ENCODE measurements at regions not wholly inside any gene's neighbourhood (a gene's known extent, or its start where the extent isn't known, plus 50 kb on each side); places are given as distances from the start of the nearest gene placed in this dataset.
A peak's percentile ranks its signal among the peaks of the same experiment; 100 is the strongest.

DNA sequence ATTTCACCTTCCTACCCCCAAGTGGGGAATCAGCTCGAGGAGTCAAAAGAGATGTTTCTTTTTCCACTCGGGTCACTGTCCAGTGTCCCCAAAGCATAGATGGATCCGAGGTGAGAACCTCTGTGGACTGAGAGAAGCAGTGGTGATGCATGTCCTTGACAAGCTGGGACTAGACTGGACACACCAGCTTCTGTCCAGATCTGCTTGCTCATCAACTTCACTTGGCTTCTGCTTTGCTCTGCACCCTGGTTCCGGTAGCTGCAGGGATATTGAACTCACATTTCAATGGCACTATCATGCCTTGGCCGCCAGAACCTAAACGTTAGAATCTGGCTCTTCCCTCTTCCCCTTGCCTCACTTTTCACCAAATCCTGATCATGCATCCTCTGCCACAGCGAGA, 50.3 kb upstream of the CXCL12 start:
- DNase-seq (ENCODE audit: low read depth in 2 of 2) = no peak

GRCh38 chr10:44436240-44436639, 51.3 kb upstream of the CXCL12 start:
- DNase-seq (ENCODE audit: low read depth in 2 of 2) = no peak

DNA sequence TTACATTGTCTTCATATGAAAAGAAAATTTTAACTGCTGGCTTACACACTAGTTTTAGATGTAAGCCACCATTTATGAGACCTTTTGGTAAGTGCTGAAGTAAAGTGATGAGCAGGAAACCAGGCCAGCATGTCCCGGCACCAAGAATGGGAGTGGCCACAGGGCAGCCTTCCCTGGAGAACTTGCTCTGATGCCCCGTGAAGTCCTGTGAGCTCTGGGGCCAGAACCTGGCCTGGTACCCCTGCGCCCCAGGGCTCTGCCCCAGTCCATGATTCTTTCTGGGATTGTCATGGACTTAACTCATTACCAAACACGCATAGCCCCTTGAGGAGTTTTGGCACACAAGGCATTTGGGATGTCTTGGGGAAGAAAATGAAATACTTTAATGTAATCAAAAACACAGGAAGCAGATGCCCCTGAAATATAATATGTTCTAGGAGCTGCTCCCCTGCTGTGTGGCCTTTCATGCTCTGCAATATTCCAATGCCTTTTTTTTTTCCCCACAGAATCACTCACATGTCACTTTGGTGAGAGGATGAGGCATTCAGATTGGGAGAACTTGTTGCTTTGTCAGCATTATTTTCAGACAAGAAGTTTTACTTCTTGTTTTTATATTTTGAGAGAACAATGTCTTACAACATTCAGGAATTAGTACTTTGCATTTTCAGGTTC, 53.1 kb upstream of the CXCL12 start:
- peak in 1 of 2 experiments; percentile 4 for DNase-seq (ENCODE audit: low read depth in 2 of 2)

GRCh38 chr10:44439239-44439957, 54.5 kb upstream of the CXCL12 start:
- DNase-seq (ENCODE audit: low read depth in 2 of 2) = no peak

GRCh38 chr10:44439958-44440244, 55.0 kb upstream of the CXCL12 start:
- no peak for DNase-seq (ENCODE audit: low read depth in 2 of 2)

GRCh38 chr10:44457259-44457658, 72.4 kb upstream of the CXCL12 start:
- no peak for DNase-seq (ENCODE audit: low read depth in 2 of 2)

DNA sequence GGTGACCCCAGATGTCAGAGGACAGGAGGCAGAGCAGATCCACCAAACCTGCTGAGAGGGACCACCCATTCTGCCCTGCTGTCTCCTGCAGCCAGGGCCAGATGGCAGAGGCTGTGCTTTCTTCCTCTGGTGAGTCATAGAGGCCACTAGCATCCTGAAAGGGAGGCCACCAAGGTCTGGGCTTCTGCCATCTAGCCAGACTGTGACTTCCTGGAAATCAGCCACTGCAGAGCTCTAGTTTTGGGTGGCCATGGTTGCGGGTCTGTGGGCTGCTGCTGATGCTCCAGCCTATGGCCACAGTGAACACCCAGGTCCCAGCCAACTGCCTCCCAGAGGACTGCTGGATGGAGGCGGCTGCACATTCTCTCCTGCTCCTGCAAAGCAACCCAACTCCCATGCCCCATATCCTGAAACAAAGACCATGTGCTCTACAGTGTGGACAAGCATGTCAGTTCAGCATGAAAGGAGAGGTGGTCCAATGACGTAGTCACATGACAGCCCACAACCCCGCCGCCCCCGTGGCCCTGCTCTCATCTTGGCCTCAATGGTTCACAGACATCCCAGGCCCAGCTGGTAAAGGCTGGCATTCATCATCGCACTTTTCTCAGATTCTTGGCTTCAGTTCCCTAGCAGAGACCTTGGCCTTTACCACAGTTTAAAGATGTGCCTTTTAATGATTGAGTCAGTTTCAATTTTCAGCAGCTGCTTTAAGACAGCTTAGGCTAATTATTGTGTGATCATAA, 73.9 kb upstream of the CXCL12 start:
- no peak for DNase-seq (ENCODE audit: low read depth in 2 of 2)

GRCh38 chr10:44459671-44460070, 74.8 kb upstream of the CXCL12 start:
- DNase-seq (ENCODE audit: low read depth in 2 of 2) = no peak

DNA sequence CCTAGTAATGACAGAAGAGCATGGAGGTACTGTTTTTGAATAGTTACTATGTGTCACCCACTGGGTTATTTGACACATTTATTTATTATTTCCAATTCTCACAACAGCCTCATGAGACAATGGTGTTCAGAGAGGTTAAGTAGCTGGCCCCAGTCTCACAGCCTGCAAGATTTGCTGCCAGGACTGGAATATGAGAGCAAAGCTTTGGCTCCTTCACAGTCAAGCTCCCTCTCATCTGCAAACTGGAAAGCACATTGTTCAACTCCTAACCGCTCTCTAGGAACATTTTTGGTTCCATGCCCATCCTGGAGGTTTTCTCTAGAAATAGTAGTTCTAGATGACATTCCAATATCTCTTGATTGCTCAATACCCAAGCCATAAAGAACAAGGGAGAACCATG, 75.5 kb upstream of the CXCL12 start:
- DNase-seq (ENCODE audit: low read depth in 2 of 2) = no peak

- no peak for DNase-seq (ENCODE audit: low read depth in 2 of 2)
These were observed 77.5 kb upstream of the CXCL12 start for GRCh38 chr10:44462338-44462914.

- peak; percentile 53 to 55 for DNase-seq (ENCODE audit: low read depth in 2 of 2)
These were observed 78.7 kb upstream of the CXCL12 start for GRCh38 chr10:44463511-44464121.

GRCh38 chr10:44464503-44464902, 79.6 kb upstream of the CXCL12 start:
- DNase-seq (ENCODE audit: low read depth in 2 of 2) = no peak

DNA sequence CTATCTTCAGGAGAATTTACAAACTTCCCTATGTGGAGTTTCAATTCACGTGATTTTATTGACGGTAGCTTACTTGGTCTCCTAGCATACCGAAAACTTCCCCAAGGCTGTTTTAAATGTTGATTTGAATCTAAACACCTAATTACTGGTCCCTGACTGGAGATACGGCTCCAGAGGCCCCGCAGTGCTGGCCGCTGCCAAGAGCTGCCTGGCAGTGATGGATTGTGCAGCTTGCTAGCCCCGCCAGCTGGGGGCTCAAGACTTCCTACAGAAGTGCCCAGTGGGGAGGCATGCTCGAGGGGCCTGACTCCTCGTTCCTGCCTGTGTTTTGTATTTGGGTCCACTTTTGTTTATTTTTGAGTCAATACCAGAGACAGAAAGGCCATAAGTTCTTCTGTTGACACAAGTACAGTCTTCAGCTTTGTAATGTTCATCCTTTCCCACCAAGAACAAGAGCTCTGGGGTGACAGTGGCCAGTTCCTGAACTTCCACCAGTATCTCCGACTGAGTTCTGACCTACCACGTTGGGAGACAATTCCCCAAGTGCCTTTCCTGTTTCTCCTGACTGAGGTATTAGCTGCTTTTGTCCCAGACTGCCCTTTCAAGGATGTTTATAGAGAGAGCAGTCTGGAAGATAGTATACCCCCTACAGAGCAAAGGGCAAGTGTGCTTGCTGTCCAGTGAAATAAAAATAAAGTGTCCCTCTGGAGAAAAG, 80.7 kb upstream of the CXCL12 start:
- DNase-seq (ENCODE audit: low read depth in 2 of 2) = no peak

- no peak for DNase-seq (ENCODE audit: low read depth in 2 of 2)
These were observed 81.3 kb upstream of the CXCL12 start for GRCh38 chr10:44466236-44466635.

DNA sequence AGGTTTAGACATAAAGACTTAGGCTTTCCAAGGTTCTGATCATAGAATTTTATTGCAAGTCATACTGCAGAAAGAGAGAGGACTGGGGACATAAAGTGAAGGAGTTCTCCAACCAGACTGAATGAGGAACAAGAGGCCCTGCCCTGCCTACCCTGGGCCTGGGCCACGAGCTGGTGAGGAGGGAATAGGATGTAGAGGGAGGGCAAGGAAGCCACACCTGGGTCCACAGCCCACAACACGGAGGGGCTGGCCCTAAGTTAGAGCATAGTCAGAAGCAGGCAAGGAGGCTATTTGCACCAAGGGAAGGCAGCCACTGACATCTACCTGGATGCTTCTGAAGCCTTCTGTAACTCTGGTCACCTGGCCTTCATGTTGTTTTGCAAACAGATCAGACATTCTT, 82.2 kb upstream of the CXCL12 start:
- DNase-seq (ENCODE audit: low read depth in 2 of 2) = no peak

- DNase-seq (ENCODE audit: low read depth in 2 of 2) = no peak
These were observed 83.0 kb upstream of the CXCL12 start for GRCh38 chr10:44467900-44468299.

GRCh38 chr10:44468525-44468924, 83.6 kb upstream of the CXCL12 start:
- no peak for DNase-seq (ENCODE audit: low read depth in 2 of 2)

DNA sequence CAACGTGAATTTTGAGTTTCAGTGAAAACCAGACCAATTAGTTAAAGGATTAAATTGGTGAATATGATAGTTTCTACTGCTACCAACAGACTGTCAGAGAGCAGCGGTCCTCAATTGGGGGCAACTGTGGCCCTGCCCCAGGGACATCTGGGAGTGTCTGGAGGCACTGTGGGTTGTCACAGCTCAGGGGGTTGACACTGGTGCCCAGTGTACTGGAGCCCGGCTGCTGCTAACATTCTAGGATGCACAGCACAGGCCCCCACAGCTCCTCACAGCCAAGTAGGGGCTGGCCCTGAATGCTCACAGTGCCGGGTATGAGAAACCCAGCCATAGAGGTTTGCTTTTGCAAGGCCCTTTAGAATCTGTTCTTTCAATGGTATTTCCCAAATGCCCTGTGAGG, 84.1 kb upstream of the CXCL12 start:
- no peak for DNase-seq (ENCODE audit: low read depth in 2 of 2)

- no peak for DNase-seq (ENCODE audit: low read depth in 2 of 2)
These were observed 85.9 kb upstream of the CXCL12 start for GRCh38 chr10:44470784-44471183.

DNA sequence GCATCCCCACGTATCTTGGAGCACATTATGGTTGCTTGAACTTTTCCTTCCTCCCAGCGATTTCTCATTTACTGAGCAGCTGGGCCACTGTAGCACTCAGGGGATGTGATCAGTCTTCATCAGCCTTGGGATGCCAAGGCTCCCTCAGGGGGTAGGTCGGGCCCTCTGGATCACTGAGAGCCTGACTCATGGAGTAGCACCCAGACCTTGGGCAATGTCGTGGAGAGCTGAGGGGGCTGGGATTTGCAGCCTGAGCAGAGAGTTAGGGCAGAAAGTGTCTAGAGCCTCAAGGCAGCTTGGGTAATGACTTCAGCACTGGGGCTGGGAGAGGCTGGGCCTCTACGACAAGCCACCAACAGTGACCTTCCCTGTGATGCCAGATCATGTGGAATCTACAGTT, 86.5 kb upstream of the CXCL12 start:
- no peak for DNase-seq (ENCODE audit: low read depth in 2 of 2)

- no peak for DNase-seq (ENCODE audit: low read depth in 2 of 2)
These were observed 88.2 kb upstream of the CXCL12 start for GRCh38 chr10:44473146-44473545.
